ENCODE measurements at regions not wholly inside any gene's neighbourhood (a gene's known extent, or its start where the extent isn't known, plus 50 kb on each side); places are given as distances from the start of the nearest gene placed in this dataset.
"Not testable (repeated sequence)": the region's sequence is repeated elsewhere in the genome, so short reads cannot be mapped to it uniquely, and the experiment has no call there.

GRCh38 chr3:144749536-144750253 lies 778.1 kb downstream of the DIPK2A start:
- DNase-seq (ENCODE audit: low read depth) = not testable (repeated sequence)

GRCh38 chr3:144754076-144754783 lies 782.6 kb downstream of the DIPK2A start:
- no peak for DNase-seq (ENCODE audit: low read depth)

- DNase-seq (ENCODE audit: low read depth) = no peak
Measured at GRCh38 chr3:144756704-144757440, 785.2 kb downstream of the DIPK2A start.

- no peak for DNase-seq (ENCODE audit: low read depth)
Measured at GRCh38 chr3:144760831-144761230, 789.2 kb downstream of the DIPK2A start.

- no peak for DNase-seq (ENCODE audit: low read depth)
Measured at GRCh38 chr3:144762091-144762490, 790.5 kb downstream of the DIPK2A start.

- DNase-seq (ENCODE audit: low read depth) = no peak
Measured at GRCh38 chr3:144763878-144764454, 792.3 kb downstream of the DIPK2A start.

- no peak for DNase-seq (ENCODE audit: low read depth)
Measured at GRCh38 chr3:144770281-144770680, 798.7 kb downstream of the DIPK2A start.

- peak; percentile 54 for DNase-seq (ENCODE audit: low read depth)
Measured at GRCh38 chr3:144770915-144771351, 799.3 kb downstream of the DIPK2A start.

GRCh38 chr3:144771381-144771870 lies 799.8 kb downstream of the DIPK2A start:
- no peak for DNase-seq (ENCODE audit: low read depth)

GRCh38 chr3:144772372-144772771 lies 800.7 kb downstream of the DIPK2A start:
- no peak for DNase-seq (ENCODE audit: low read depth)

GRCh38 chr3:144773350-144773749 lies 801.7 kb downstream of the DIPK2A start:
- DNase-seq (ENCODE audit: low read depth) = no peak

- no peak for DNase-seq (ENCODE audit: low read depth)
Measured at GRCh38 chr3:144774897-144775296, 803.3 kb downstream of the DIPK2A start.

GRCh38 chr3:144775551-144775950 lies 803.9 kb downstream of the DIPK2A start:
- no peak for DNase-seq (ENCODE audit: low read depth)

GRCh38 chr3:144777906-144778305 lies 806.3 kb downstream of the DIPK2A start:
- DNase-seq (ENCODE audit: low read depth) = no peak

GRCh38 chr3:144791034-144791433 lies 819.4 kb downstream of the DIPK2A start:
- DNase-seq (ENCODE audit: low read depth) = no peak

GRCh38 chr3:144801890-144802289 lies 830.3 kb downstream of the DIPK2A start:
- no peak for DNase-seq (ENCODE audit: low read depth)

- DNase-seq (ENCODE audit: low read depth) = no peak
Measured at GRCh38 chr3:144809380-144809779, 837.8 kb downstream of the DIPK2A start.

GRCh38 chr3:144810160-144810559 lies 838.5 kb downstream of the DIPK2A start:
- DNase-seq (ENCODE audit: low read depth) = no peak

GRCh38 chr3:144815655-144816054 lies 844.0 kb downstream of the DIPK2A start:
- DNase-seq (ENCODE audit: low read depth) = no peak

GRCh38 chr3:144816323-144816722 lies 844.7 kb downstream of the DIPK2A start:
- no peak for DNase-seq (ENCODE audit: low read depth)

GRCh38 chr3:144818973-144819372 lies 847.4 kb downstream of the DIPK2A start:
- no peak for DNase-seq (ENCODE audit: low read depth)

GRCh38 chr3:144820232-144820631 lies 848.6 kb downstream of the DIPK2A start:
- DNase-seq (ENCODE audit: low read depth) = not testable (repeated sequence)
